DND-41 (cell line): ENCODE measurements at regions not wholly inside any gene's neighbourhood (a gene's known extent, or its start where the extent isn't known, plus 50 kb on each side); places are given as distances from the start of the nearest gene placed in this dataset.
"Not testable (repeated sequence)": the region's sequence is repeated elsewhere in the genome, so short reads cannot be mapped to it uniquely, and the experiment has no call there.

Source experiments
- ATAC-seq: fragments of 200-7000 bp; cut with Tn5 transposase; 3 replicates; pipeline ENCODE4 v1.9.1; 2021; ENCODE audit warnings: low read depth; ENCODE audit not compliant: insufficient read depth
- DNase-seq: peaks from one replicate; pipeline ENCODE4 v3.0.0-alpha.2; 2020
- H2AFZ ChIP-seq: 2 replicates; pipeline ENCODE4 v1.6.0; 2012; ENCODE audit warnings: low read depth, low read length
- H3K27ac ChIP-seq: 2 replicates; pipeline ENCODE4 v1.5.1; 2012; ENCODE audit warnings: low read length, inconsistent platforms
- H3K27me3 ChIP-seq: fragments of 200-600 bp; sonication (generic); 2 replicates; pipeline ENCODE4 v1.6.0; 2012; ENCODE audit warnings: low read length, mild to moderate bottlenecking, inconsistent platforms; ENCODE audit not compliant: insufficient read depth, poor library complexity
- H3K36me3 ChIP-seq: 2 replicates; pipeline ENCODE4 v1.5.1; 2012; ENCODE audit warnings: low read length, inconsistent platforms; ENCODE audit not compliant: insufficient read depth
- H3K4me1 ChIP-seq: 2 replicates; pipeline ENCODE4 v1.5.1; 2012; ENCODE audit warnings: mild to moderate bottlenecking, low read length; ENCODE audit not compliant: insufficient read depth
- H3K4me2 ChIP-seq: 2 replicates; pipeline ENCODE4 v1.6.0; 2012; ENCODE audit warnings: mild to moderate bottlenecking, moderate library complexity, low read length, inconsistent platforms; ENCODE audit not compliant: insufficient read depth
- H3K4me3 ChIP-seq, 2 experiments: fragments of 200-600 bp in 1 of 2; shearing (Covaris generic) in 1 of 2; 2 replicates each; pipeline ENCODE4 v1.5.1; 2012 to 2016; ENCODE audit warnings: inconsistent platforms in 2 of 2, low read length in 2 of 2, mild to moderate bottlenecking in 2 of 2, low read depth in 1 of 2, moderate library complexity in 1 of 2
- H3K79me2 ChIP-seq: 2 replicates; pipeline ENCODE4 v1.6.0; 2012; ENCODE audit warnings: low read length, inconsistent platforms; ENCODE audit not compliant: insufficient read depth
- H3K9ac ChIP-seq: 2 replicates; pipeline ENCODE4 v1.6.0; 2012; ENCODE audit warnings: low read depth, mild to moderate bottlenecking, inconsistent platforms, low read length, moderate library complexity
- H3K9me3 ChIP-seq: 2 replicates; pipeline ENCODE4 v1.5.1; 2012; ENCODE audit warnings: low read length, moderate library complexity, mild to moderate bottlenecking, inconsistent platforms; ENCODE audit not compliant: insufficient read depth, severe bottlenecking
- H4K20me1 ChIP-seq: 2 replicates; pipeline ENCODE4 v1.6.0; 2012; ENCODE audit warnings: low read length; ENCODE audit not compliant: insufficient read depth
- EZH2 ChIP-seq: IDR thresholded peaks from 3 replicates; pipeline ENCODE4 v1.6.1; 2012; ENCODE audit warnings: borderline replicate concordance, low read depth, mild to moderate bottlenecking, moderate library complexity, low read length, inconsistent platforms; ENCODE audit not compliant: severe bottlenecking
- TF ChIP-seq, protein P1 (sequence below): IDR thresholded peaks from 2 replicates; pipeline ENCODE4 v1.5.1; 2012; ENCODE audit warnings: borderline replicate concordance, low read length, moderate library complexity, mild to moderate bottlenecking; ENCODE audit not compliant: poor library complexity, severe bottlenecking; ENCODE audit errors: extremely low read depth

DNA sequence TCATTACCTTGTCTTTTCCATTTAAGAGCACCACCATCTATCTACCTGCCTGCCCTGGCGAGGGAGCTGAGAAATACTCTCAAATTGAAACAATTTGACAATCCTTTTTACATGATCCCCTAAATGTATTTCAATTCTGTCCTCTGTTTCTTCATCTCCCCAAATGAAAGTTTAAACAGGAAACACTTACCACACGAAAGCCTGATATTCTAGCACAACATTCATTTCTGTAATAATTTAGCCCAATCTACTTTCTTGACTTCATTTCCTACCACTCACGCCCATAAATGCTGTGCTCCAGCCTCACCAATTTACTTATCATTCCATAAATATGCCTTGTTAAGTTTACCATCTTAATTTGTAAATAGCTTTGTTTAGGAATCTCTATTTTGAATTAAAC is 89.8 kb upstream of the MS4A8 start:
- no peak overlapping the region for H3K4me3 ChIP-seq
- no peak overlapping the region for H3K4me2 ChIP-seq
- DNase-seq: no peak
- H3K9me3 ChIP-seq: no peaks in the 10 kb centered on the region
- peaks cover 5% of the 10 kb centered on the region; the same call in 1 of the 2 replicates for H3K4me1 ChIP-seq
- H3K27me3 ChIP-seq: no peaks in the 10 kb centered on the region
- no peaks in the 10 kb centered on the region for H4K20me1 ChIP-seq
- ATAC-seq: no peak
- no peaks in the 10 kb centered on the region for H3K36me3 ChIP-seq
- no peaks in the 10 kb centered on the region for H3K79me2 ChIP-seq
- no peak overlapping the region for H3K9ac ChIP-seq
- H3K27ac ChIP-seq: no peak overlapping the region
- H2AFZ ChIP-seq: no peak overlapping the region
- TF ChIP-seq, protein P1, sequence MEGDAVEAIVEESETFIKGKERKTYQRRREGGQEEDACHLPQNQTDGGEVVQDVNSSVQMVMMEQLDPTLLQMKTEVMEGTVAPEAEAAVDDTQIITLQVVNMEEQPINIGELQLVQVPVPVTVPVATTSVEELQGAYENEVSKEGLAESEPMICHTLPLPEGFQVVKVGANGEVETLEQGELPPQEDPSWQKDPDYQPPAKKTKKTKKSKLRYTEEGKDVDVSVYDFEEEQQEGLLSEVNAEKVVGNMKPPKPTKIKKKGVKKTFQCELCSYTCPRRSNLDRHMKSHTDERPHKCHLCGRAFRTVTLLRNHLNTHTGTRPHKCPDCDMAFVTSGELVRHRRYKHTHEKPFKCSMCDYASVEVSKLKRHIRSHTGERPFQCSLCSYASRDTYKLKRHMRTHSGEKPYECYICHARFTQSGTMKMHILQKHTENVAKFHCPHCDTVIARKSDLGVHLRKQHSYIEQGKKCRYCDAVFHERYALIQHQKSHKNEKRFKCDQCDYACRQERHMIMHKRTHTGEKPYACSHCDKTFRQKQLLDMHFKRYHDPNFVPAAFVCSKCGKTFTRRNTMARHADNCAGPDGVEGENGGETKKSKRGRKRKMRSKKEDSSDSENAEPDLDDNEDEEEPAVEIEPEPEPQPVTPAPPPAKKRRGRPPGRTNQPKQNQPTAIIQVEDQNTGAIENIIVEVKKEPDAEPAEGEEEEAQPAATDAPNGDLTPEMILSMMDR: no peak
- no peak for TF ChIP-seq EZH2

DNA sequence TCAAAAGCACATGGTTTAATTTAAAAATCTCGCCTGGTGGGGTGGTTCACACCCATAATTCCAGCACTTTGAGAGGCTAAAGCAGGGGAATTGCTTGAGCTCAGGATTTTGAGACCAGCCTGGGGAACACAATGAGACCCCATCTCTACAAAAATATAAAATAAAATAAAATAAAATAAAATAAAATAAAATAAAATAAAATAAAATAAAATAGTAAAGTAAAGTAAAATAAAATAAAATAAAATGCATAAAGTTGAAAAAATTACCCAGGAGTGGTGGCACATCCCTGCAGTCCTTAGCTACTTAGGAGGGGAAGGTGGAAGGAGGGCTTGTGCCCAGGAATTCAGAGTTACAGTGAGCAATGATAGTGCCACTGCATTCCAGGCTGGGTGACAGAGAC is 88.7 kb upstream of the MS4A8 start:
- DNase-seq (no peak), ATAC-seq (no peak)
- Histone ChIP-seq H3K9ac (no peak overlapping the region), H3K4me1 (peaks cover 5% of the 10 kb centered on the region; the same call in 1 of the 2 replicates), H4K20me1 (no peaks in the 10 kb centered on the region), H3K4me2 (no peak overlapping the region), H3K4me3 (no peak overlapping the region), H3K36me3 (no peaks in the 10 kb centered on the region), H2AFZ (no peak overlapping the region), H3K9me3 (no peaks in the 10 kb centered on the region), H3K27ac (no peak overlapping the region), H3K79me2 (no peaks in the 10 kb centered on the region), H3K27me3 (no peaks in the 10 kb centered on the region)
- TF ChIP-seq EZH2: no peak
- TF ChIP-seq, protein P1: no peak

DNA sequence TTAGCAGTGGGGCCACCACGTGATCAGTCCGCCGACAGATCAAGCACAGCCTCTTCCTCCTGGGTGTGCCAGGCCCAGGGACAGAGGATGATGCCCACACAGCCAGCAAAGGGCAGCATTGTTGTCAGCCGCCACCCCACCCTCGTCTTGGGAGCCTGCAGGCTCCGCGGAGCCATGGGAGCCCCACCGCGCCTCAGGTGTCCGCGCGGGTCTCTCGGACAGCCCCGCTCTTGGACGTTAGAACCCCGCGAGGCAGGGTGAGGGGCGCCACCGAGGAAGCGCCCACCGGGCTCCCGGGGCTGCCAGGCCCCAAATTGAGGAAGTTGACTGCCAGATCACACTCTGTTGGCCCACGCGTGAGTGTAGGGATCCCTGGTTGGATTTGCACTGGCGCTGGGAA is 83.9 kb upstream of the MS4A8 start:
- Histone ChIP-seq H4K20me1 (no peaks in the 10 kb centered on the region), H3K4me1 (no peaks in the 10 kb centered on the region), H3K79me2 (no peaks in the 10 kb centered on the region), H3K36me3 (no peaks in the 10 kb centered on the region), H3K27ac (no peak overlapping the region), H3K9ac (no peak overlapping the region), H3K4me2 (no peak overlapping the region), H3K9me3 (no peaks in the 10 kb centered on the region), H2AFZ (no peak overlapping the region), H3K27me3 (no peaks in the 10 kb centered on the region), H3K4me3 (no peak overlapping the region)
- DNase-seq (no peak), ATAC-seq (no peak)
- TF ChIP-seq EZH2: no peak
- TF ChIP-seq, protein P1: no peak

DNA sequence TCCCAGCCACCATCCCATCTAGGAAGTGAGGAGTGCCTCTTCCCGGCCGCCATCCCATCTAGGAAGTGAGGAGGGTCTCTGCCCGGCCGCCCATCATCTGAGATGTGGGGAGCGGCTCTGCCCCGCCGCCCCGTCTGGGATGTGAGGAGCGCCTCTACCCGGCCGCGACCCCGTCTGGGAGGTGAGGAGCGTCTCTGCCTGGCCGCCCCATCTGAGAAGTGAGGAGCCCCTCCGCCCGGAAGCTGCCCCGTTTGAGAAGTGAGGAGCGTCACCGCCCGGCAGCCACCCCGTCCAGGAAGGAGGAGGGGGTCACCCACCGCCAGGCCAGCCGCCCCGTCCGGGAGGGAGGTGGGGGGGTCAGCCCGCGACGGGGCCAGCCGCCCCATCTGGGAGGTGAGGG is 77.5 kb upstream of the MS4A8 start:
- H3K4me3 ChIP-seq, H3K9ac ChIP-seq, H3K27ac ChIP-seq, H3K36me3 ChIP-seq, H4K20me1 ChIP-seq, H3K79me2 ChIP-seq, H3K9me3 ChIP-seq, DNase-seq, H3K27me3 ChIP-seq, ATAC-seq, H3K4me1 ChIP-seq, H2AFZ ChIP-seq, H3K4me2 ChIP-seq: not testable (repeated sequence)

DNA sequence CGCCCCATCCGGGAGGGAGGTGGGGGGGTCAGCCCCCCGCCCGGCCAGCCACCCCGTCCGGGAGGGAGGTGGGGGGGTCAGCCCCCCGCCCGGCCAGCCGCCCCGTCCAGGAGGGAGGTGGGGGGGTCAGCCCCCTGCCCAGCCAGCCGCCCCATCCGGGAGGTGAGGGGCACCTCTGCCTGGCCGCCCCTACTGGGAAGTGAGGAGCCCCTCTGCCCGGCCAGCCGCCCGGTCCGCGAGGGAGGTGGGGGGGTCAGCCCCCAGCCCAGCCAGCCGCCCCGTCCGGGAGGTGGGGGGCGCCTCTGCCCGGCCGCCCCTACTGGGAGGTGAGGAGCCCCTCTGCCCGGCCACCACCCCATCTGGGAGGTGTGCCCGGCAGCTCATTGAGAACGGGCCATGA is 76.6 kb upstream of the MS4A8 start:
- DNase-seq, H3K9ac ChIP-seq, H3K36me3 ChIP-seq, H4K20me1 ChIP-seq, H3K27me3 ChIP-seq, H3K4me3 ChIP-seq, H3K27ac ChIP-seq, H3K4me1 ChIP-seq, H3K9me3 ChIP-seq, ATAC-seq, H3K4me2 ChIP-seq, H3K79me2 ChIP-seq, H2AFZ ChIP-seq: not testable (repeated sequence)
